ENCODE measurements at regions not wholly inside any gene's neighbourhood (a gene's known extent, or its start where the extent isn't known, plus 50 kb on each side); places are given as distances from the start of the nearest gene placed in this dataset.

DNA sequence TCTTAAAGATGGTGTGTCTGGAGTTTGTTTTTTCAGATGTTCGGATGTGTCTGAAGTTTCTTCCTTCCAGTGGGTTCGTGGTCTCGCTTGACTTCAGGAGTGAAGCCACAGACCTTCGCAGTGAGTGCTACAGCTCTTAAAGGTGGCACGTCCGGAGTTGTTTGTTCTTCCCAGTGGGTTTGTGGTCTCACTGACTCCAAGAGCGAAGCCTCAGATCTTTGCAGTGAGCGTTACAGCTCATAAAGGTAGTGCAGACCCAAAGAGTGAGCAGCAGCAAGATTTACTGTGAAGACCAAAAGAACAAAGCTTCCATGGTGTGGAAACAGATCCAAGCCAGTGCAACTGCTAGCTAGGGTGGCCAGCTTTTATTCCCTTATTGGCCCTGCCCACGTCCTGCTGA lies 1430.4 kb upstream of the B3GALT2 start:
- DNase-seq = no peak

DNA sequence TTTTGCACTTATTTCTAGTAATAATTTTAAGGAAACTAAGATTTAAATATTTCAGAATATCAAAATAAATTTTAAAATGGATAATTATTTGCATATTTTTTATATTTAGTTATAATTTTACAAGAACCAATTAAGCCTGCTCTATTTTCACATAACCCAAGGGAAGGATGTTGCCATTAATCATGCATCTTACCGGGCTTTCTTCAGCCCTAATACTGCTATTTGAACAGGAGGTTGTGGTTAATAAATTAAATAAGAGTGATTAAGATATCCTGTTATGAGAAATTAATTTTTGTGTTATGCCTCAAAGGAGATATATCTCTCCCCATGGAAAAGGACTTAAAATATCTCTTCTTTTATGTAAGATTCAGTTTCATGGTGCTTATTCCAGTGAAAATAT lies 1415.8 kb upstream of the B3GALT2 start:
- DNase-seq = no peak

DNA sequence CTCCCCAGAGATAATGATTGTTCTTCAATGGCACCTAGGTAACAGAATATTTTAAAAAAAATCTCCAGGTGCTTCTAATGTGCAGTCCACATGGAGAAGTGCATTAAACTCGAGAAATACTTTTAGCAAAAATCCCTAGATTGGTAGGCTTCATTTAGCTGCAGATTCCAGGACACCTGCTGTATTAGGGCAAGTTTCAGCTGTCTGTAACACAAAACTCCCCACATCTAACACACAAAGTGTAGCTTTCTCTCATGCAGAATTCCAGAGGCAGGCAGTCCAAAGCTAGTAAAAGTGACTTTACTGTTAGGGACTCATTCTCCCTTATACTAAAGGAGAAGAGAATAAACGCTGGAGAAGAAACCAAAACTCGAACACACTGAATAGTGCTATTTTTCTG lies 1414.3 kb upstream of the B3GALT2 start:
- no peak for DNase-seq

DNA sequence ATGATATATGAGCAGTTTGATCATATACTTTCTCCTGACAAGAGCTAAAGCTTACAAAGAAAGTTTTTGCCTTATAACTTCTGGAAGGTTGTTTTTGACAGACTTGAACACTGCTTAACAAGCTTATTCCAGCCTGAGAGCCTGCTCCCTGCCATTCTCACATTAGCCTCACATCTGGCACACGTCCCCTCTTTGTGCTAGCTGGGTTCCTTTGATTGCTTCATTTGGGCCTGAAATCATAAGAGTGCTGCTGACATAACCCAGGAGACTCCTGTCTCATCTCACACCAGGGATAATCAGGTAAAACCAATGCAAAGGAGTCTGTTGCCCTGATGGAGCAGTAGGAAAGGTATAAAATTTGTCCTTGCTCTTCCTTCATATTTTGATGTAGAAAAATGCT lies 1411.7 kb upstream of the B3GALT2 start:
- DNase-seq = no peak

GRCh38 chr1:194586302-194586701 lies 1399.9 kb upstream of the B3GALT2 start:
- DNase-seq = no peak

DNA sequence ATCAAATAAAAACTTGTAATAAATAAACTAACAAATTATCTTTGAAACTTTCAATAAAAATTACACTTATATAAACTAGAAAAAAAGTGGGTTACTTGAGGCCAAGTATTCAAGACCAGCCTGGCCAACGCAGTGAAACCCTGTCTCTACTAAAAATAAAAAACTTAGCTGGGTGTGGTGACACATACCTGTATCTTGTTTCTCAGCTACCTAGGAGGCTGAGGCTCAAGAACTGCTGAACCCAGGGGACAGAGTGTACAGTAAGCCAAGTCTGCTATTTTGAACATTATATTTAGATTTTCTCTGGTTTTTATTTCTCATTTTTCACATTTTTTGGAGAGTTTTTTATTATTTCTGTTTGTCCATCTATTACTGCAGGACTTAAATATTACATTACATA lies 1397.6 kb upstream of the B3GALT2 start:
- DNase-seq = no peak

- no peak for DNase-seq
Measured at GRCh38 chr1:194570476-194570875, 1384.1 kb upstream of the B3GALT2 start.

- DNase-seq = no peak
Measured at GRCh38 chr1:194568610-194569009, 1382.2 kb upstream of the B3GALT2 start.

DNA sequence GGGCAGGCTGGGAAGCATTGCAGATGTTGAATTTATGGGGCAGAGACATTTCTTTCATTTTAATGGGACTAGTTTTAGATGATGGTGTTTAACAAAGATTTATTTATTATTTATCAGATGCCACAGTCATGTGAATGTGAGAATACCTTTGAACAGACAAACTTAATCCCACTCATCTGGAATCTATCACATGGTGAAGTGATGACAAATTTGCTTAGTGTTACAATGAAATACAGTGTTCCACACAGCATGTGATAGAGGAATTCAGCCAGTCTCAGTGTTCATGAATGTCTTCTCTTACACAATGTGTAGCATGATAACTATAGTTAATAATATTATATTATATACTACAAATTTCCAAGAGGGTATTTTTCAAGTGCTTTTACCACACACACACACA lies 1361.7 kb upstream of the B3GALT2 start:
- DNase-seq = no peak

GRCh38 chr1:194544012-194544411 lies 1357.6 kb upstream of the B3GALT2 start:
- DNase-seq = no peak

DNA sequence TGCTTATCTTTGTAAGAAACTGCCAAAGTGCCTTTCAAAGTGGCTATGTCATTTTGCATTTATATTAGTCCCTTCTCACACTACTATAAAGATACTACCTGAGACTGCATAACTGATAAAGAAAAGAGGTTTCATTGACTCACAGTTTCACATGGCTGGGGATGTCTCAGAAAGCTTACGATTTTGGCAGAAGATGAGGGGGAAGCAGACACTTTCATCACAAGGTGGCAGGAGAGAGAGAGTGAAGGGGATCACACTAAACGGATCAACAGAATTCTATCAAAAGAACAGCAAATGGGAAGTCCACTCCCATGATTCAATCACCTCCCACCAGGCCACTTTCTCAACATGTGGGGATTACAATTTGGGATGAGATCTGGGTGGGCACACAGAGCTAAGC lies 1352.0 kb upstream of the B3GALT2 start:
- DNase-seq = no peak

DNA sequence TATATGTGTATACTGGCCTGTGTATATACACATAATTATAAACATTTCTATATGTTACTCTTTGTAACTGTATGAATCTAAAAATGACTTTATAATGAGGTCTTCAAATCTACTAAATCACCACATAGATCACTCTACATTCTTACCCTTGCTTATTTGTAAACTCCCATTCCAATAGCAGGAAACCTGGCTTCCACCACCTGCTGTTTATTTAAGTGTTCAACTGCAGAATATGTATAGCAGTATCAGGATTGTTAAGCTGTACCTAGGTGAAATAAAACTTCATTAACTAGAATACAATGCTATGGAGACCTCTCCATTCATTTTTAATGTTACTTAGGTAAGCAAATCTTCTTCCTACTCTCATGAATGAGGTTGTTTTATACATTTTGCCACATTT lies 1351.1 kb upstream of the B3GALT2 start:
- no peak for DNase-seq

GRCh38 chr1:194535369-194535768 lies 1349.0 kb upstream of the B3GALT2 start:
- DNase-seq = no peak

GRCh38 chr1:194534784-194535183 lies 1348.4 kb upstream of the B3GALT2 start:
- no peak for DNase-seq

DNA sequence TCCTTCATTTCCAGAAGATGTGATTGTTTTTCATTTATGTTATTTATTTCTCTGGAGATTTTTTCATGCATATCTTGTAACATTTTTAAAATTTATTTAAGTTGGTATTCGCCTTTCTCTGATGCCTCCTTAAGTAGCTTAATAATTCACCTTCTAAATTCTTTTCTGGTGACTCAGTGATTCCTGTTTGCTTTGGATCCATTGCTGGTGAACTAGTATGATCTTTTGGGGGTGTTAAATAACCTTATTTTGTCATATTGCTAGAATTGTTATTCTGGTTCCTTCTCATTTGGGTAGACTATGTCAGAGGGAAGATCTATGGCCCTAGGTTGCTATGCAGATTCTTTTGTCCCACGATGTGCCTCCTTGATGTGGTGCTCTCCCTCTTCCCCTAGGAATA lies 1347.2 kb upstream of the B3GALT2 start:
- DNase-seq = no peak

DNA sequence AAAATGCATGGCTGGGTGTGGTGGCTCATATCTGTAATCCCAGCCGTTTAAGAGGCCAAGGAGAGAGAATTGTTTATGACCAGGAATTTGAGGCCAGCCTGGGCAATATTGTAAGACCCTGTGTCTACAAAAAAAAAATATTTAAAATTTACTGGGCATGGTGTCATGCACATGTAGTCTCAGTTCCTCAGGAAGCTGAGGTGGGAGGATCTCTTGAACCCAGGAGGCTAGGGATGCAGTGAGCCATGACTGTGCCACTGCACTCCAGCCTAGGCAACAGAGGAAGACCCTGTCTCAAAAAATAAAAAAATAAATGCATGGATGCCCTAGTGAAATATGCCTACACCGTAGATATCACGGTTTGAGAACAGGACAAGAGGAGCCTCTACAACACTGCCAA lies 1331.2 kb upstream of the B3GALT2 start:
- no peak for DNase-seq

GRCh38 chr1:194515916-194516315 lies 1329.5 kb upstream of the B3GALT2 start:
- DNase-seq = no peak

DNA sequence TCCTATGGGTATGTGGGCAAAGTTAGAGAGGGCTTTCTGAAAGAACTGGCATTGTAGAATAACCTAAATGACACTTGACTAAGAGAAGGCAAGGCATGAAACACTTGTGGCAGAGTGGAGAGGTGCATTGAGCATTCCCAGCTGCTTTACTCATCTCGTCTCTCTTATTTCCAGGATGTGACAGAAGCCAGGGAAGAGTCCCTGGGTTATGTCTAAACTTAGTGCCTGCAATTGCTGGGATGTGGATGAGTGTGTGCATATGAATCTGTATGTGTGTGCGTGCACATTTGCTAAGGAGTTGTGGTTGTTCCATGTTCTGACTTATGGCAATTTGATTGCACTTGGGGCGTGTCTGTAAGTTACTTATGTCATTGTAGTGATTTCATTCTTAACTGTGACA lies 1326.5 kb upstream of the B3GALT2 start:
- no peak for DNase-seq

- DNase-seq = no peak
Measured at GRCh38 chr1:194512345-194512744, 1325.9 kb upstream of the B3GALT2 start.

DNA sequence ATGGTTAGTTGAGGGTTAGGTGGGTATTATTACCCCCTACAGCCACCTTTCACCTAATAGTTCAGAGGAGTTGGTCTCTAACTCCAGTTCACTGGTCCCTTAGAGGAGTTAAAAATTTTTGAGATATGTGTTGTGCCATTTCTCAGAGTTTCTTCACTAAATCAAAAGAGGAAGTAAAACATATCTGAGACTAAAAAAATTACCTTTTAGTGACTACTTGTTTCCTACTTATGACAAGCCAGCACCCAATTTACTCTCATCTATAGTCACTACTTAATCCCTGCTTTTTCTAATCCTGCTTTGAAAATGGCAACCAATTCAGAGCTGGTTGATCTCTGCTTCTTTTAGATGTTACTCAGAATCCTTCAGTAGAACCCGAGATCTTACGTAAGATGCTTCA lies 1316.8 kb upstream of the B3GALT2 start:
- DNase-seq = no peak

DNA sequence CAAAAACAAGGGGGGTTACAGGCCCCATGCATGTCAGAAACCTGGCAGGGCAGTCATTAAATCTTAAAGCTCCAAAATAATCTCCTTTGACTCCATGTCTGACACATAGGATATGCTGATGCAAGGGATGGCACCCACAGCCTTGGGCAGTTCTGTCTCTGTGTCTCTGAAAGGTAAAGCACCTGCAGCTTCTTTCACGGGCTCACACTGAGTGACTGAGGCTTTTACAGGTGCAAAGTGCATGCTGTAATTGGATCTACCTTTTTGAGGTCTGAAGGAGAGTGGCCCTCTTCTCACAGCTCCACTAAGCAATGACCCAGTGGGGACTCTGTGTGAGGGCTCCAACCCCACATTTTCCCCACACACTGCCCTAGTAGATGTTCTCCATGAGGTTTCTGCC lies 1309.0 kb upstream of the B3GALT2 start:
- DNase-seq = no peak

DNA sequence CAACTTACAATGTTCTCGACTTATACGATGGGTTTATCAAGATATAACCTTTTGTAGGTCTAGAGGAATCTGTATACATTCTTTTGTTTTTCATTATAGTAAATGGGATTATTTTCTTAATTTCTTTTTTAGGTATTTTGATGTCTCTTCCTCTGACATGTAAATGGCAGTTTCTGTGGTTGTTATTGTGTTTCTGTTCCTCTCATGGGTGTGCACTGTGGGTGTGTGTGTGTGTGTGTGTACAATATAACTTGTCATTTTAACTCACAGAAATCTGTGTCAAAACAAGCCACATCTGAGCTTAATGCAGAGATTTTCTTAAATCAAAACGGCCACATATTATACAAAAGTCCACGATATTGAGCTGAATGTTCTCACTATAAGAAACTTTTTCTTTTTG lies 1300.8 kb upstream of the B3GALT2 start:
- DNase-seq = no peak

DNA sequence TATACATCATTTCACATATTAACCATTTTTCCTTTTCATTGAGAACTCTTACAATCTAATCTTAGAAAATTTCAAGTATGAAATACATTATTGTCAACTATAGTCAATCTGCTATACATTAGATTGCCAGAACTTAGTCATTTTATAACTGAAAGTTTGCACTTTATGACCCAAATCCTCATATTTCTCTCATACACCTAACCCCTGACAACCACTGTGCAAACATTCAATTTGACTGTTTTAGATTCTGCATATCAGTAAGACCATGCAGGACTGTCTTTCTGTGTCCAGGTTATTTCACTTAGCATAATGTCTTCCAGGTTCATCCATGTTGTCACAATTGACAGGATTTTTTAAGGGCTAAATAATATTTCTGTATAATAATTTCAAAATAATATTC lies 1299.0 kb upstream of the B3GALT2 start:
- no peak for DNase-seq

- no peak for DNase-seq
Measured at GRCh38 chr1:194478731-194479130, 1292.3 kb upstream of the B3GALT2 start.

- DNase-seq = no peak
Measured at GRCh38 chr1:194477908-194478307, 1291.5 kb upstream of the B3GALT2 start.

- no peak for DNase-seq
Measured at GRCh38 chr1:194476872-194477271, 1290.5 kb upstream of the B3GALT2 start.
